Activated naive CD4-positive, alpha-beta T cell treated with anti-CD3 and anti-CD28 coated beads for 36 hours (primary cell): ENCODE measurements at regions not wholly inside any gene's neighbourhood (a gene's known extent, or its start where the extent isn't known, plus 50 kb on each side); places are given as distances from the start of the nearest gene placed in this dataset.

Experiments
- CTCF ChIA-PET: fragments of 350-600 bp; sonication (Branson Sonifier 250); formaldehyde crosslinking; loops from one replicate; lab custom pipeline; 2021; ENCODE audit warnings: antibody characterized with exemption; lab: Charles Lee
- DNase-seq: peaks from one replicate; pipeline ENCODE4 v3.0.0-alpha.2; 2020
- H3K27ac Mint-ChIP-seq: one replicate; pipeline ENCODE4 v1.8.0; 2021; ENCODE audit warnings: mild to moderate bottlenecking, mixed read lengths
- H3K27me3 Mint-ChIP-seq: one replicate; pipeline ENCODE4 v1.8.0; 2021; ENCODE audit warnings: low read depth, mixed read lengths
- H3K36me3 Mint-ChIP-seq: one replicate; pipeline ENCODE4 v1.8.0; 2021; ENCODE audit warnings: low read depth, mixed read lengths
- H3K4me1 Mint-ChIP-seq: one replicate; pipeline ENCODE4 v1.8.0; 2021; ENCODE audit warnings: low read depth, mixed read lengths
- H3K4me3 Mint-ChIP-seq: one replicate; pipeline ENCODE4 v1.8.0; 2021; ENCODE audit warnings: mild to moderate bottlenecking, moderate library complexity, mixed read lengths
- H3K9me3 Mint-ChIP-seq: one replicate; pipeline ENCODE4 v1.8.0; 2021; ENCODE audit warnings: mixed read lengths
- intact Hi-C: fragments of 100-400 bp; cut with micrococcal nuclease; formaldehyde crosslinking; loops from one replicate; pipeline ENCODE4 v1.15.1; 2023

DNA sequence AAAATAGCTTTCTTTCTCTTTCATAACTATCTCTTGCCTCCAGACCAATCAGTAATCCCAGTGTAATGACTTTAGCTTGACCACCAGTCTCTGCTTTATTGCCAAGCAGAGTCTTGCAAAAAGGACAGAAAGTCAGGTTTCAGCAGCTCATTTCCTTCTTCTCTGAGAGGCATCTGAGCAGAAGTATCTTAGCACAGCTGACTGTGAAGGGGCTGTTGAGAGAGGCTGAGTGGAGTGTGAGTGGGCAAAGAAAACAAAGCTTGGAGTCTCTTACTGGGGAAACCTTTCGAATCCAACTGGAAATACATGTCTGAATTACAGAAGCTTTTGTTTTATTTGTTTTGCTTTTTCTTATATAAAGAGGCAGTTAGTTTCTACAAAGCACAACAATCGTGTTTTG lies 170.3 kb upstream of the IGFBP7 start:
- Mint-ChIP-seq H3K27ac (no peak overlapping the region), H3K9me3 (no peaks in the 10 kb centered on the region), H3K27me3 (peaks cover 5% of the 10 kb centered on the region), H3K36me3 (no peaks in the 10 kb centered on the region), H3K4me1 (no peaks in the 10 kb centered on the region), H3K4me3 (no peak overlapping the region)
- CTCF ChIA-PET: no interaction called here
- intact Hi-C loops: no loop called here
- no peak for DNase-seq

DNA sequence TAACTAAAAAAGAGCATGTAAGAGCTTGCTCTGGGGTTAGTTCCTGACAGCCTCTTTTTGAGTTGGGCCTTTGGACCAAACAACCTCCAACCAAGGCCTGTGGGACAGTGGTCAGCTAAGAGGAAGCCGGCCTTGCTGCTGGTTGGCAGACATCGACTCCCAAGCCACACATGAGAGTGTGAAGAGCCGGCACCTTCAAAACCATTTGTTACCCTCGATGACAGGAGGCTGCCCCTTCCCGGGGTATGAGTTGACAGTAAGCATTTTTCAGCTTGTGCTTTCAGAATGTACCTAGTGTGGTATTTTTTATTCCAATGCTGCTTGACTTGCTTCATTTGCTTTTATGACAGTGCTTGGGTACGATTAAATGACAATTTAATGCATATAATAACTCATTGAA lies 168.6 kb upstream of the IGFBP7 start:
- H3K36me3 Mint-ChIP-seq: no peaks in the 10 kb centered on the region
- no peaks in the 10 kb centered on the region for H3K9me3 Mint-ChIP-seq
- CTCF ChIA-PET: interaction anchor here (1.1 kb wide), 1 partner anchor 115 kb away, joined by 3 read pairs; no protein-coding TSS in a partner anchor
- DNase-seq: no peak
- H3K27me3 Mint-ChIP-seq: peaks cover 7% of the 10 kb centered on the region
- H3K27ac Mint-ChIP-seq: no peak overlapping the region
- intact Hi-C loops: no loop called here
- no peak overlapping the region for H3K4me3 Mint-ChIP-seq
- H3K4me1 Mint-ChIP-seq: no peaks in the 10 kb centered on the region

DNA sequence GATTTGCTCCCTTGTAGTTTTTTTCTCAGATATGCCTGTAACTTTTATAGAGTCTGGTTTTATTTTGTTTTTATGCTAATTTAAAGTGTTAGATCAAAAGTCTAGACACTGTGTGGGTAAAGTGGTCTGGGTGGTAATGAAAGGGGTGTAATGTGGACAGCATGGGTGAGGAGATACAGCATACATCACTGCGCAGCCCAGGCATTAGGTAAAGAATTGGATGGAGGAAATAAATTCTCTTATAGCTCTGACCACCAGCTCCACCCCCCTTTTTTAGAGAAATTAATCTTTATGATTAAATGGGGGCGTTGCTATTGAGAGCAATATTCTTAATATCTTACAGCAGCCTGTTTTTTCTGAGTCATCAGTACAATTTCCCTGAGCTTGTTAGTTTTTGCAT lies 163.9 kb upstream of the IGFBP7 start:
- H3K27me3 Mint-ChIP-seq: peaks cover 2% of the 10 kb centered on the region
- no peak for DNase-seq
- H3K4me1 Mint-ChIP-seq: no peaks in the 10 kb centered on the region
- CTCF ChIA-PET: no interaction called here
- no peak overlapping the region for H3K4me3 Mint-ChIP-seq
- no peaks in the 10 kb centered on the region for H3K36me3 Mint-ChIP-seq
- intact Hi-C loops: no loop called here
- no peak overlapping the region for H3K27ac Mint-ChIP-seq
- H3K9me3 Mint-ChIP-seq: peaks cover 5% of the 10 kb centered on the region

DNA sequence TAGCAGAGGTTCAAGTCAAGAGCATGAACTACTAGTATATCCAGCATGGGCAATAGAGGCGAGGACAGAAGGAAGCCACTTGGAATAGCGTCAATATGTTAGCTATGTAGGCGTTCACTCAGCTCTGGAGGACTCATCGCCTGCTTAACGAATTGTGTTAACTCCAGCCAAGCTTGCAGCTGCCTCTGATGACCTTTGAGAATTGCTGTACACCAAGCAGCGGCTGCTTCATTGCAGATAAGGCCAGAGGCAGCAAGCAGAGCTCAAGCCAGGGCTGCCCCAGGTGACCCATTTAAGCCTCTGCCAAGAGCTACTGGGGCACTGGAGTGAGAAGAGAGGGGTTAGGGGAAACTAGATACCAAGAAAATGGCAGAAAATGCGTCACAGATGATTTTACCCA lies 160.2 kb upstream of the IGFBP7 start:
- CTCF ChIA-PET: no interaction called here
- no peak overlapping the region for H3K27ac Mint-ChIP-seq
- H3K9me3 Mint-ChIP-seq: peaks cover 5% of the 10 kb centered on the region
- H3K36me3 Mint-ChIP-seq: no peaks in the 10 kb centered on the region
- intact Hi-C loops: no loop called here
- H3K27me3 Mint-ChIP-seq: peaks cover 2% of the 10 kb centered on the region
- no peaks in the 10 kb centered on the region for H3K4me1 Mint-ChIP-seq
- no peak for DNase-seq
- H3K4me3 Mint-ChIP-seq: no peak overlapping the region

DNA sequence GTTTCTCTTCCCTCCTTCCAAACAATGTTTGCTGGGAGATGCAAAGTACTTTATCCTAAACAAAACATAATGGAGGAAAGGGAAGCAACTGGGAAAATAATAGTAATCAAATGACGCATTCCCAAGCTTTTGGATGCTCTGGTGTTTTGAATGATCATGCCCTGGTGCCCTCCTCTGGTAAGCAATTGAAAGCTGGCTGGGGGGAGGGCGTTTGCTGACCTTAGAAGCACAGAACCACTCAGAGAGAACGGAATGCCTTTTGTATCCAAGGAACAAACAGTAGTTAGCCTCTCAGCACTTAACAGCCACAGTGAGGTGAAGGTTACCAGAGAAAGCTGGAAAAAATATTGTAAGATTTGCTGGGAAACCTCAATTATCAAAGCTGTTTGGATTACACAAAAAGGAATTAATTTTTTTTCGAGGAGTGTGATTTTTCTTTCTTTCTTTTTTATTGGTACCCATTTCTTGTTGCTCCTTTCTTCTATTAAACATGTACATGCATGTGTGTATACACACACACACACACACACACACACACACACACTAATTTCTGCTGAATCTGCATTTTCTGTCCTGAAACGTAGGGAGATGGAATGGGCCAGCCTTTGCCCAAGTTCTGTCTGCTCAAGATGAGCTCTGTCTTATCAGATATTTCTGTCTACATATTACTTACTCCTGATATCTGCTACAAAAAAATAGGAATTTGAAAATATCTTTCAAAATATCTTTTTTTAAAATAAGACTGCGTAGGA lies 155.8 kb upstream of the IGFBP7 start:
- no peaks in the 10 kb centered on the region for H3K9me3 Mint-ChIP-seq
- no peak overlapping the region for H3K4me3 Mint-ChIP-seq
- CTCF ChIA-PET: interaction anchor here (0.9 to 1.2 kb wide), 2 partner anchors 12 to 102 kb away, joined by 3 read pairs; no protein-coding TSS in a partner anchor
- intact Hi-C loops: no loop called here
- H3K27ac Mint-ChIP-seq: no peak overlapping the region
- H3K4me1 Mint-ChIP-seq: no peaks in the 10 kb centered on the region
- no peaks in the 10 kb centered on the region for H3K27me3 Mint-ChIP-seq
- no peaks in the 10 kb centered on the region for H3K36me3 Mint-ChIP-seq
- DNase-seq: no peak

DNA sequence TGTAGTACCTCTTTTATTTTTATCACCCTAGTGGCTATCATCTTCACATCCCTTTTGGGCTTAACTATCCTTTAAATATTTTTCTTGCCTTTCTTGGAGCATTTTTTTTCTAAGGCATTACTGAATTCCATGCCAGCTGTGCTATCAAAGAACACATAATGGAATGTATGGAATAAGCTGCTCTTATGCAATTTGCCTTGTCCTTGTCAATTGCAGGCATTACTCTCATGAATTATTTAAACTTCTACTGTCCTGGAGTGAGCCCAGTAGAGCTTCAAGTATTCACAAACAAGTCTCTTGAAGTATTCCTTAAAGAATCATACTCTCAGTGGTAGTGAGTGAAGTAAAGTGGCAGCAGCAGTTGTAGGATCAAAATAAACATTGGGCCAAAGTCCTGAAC lies 144.6 kb upstream of the IGFBP7 start:
- Mint-ChIP-seq H3K27ac (no peak overlapping the region), H3K4me1 (no peaks in the 10 kb centered on the region), H3K9me3 (no peaks in the 10 kb centered on the region), H3K27me3 (no peaks in the 10 kb centered on the region), H3K4me3 (no peak overlapping the region), H3K36me3 (no peaks in the 10 kb centered on the region)
- DNase-seq: no peak
- CTCF ChIA-PET: interaction anchor here (1.0 to 1.1 kb wide), 2 partner anchors 12 to 91 kb away, joined by 3 read pairs; no protein-coding TSS in a partner anchor
- intact Hi-C loops: no loop called here

DNA sequence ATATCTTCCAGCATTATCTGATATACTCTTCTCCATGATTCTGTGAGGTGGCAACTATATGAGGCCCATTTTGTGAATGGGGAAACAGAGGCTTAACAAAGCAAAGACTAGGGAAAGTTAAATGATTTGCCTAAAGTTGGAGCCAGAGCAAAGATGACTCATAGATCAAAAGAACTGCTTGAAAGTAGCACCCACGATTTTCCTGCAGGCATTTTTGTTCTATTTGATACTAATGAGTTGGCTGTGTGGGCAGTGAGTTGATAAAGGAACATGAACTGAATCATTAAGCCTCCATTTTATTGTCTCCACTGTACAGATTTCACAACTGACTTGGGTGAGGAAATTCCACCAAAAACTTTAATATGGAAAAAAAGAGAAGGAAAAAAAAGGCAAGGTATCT lies 138.9 kb upstream of the IGFBP7 start:
- H3K27me3 Mint-ChIP-seq: no peaks in the 10 kb centered on the region
- no peaks in the 10 kb centered on the region for H3K4me1 Mint-ChIP-seq
- CTCF ChIA-PET: interaction anchor here (2.2 kb wide), 1 partner anchor 85 kb away, joined by 7 read pairs; no protein-coding TSS in a partner anchor
- no peak overlapping the region for H3K27ac Mint-ChIP-seq
- intact Hi-C loops: no loop called here
- H3K4me3 Mint-ChIP-seq: no peak overlapping the region
- H3K9me3 Mint-ChIP-seq: no peaks in the 10 kb centered on the region
- DNase-seq: no peak
- H3K36me3 Mint-ChIP-seq: no peaks in the 10 kb centered on the region

DNA sequence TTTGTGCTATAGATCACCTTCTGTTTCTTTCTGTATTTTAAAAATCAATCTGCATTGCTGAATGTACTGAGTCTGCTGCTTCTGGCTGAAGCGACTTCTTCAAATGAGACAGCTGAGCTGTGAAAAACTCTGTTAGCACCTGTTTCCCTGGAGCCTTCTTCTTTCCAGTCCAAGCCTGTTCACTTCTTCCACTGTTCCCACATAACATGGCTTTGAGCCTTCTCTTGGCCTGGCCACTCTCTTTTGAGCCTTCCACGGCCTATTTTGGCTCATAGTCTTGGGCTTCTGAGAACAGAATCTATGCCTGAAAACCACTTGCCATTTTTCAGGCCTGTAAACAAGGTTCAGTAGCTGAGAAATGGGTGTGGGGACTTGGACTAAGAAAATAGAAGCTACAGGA lies 132.9 kb upstream of the IGFBP7 start:
- intact Hi-C loops: no loop called here
- Mint-ChIP-seq H3K27me3 (no peaks in the 10 kb centered on the region), H3K4me1 (no peaks in the 10 kb centered on the region), H3K9me3 (no peaks in the 10 kb centered on the region), H3K4me3 (no peak overlapping the region), H3K36me3 (no peaks in the 10 kb centered on the region), H3K27ac (no peak overlapping the region)
- no peak for DNase-seq
- CTCF ChIA-PET: interaction anchor here (1.0 kb wide), 1 partner anchor 53 kb away, joined by 3 read pairs; no protein-coding TSS in a partner anchor

DNA sequence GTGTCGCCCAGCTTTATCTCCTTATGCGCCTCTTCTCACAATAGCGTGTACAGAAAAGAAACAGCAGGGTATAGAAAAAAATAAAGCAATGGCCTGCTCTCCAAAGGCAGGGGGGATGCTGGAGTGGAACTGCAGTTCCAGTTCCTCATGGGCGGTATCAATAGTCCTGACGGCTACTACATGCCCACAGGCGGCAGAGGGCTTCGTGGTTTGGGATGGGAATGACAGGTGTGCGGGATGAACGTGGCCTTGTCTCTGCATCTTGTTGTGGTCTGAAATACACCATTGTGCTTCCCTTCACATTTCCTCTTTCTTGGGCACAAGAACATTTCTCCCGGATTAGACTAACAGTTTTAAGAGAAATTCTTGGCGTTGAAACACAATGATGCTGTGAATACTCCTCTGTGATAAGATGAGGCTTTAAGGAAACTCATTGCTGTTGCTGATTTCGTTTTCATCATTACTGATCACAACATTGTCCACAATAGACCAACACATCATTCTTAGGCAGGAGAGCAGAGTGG lies 124.1 kb upstream of the IGFBP7 start:
- CTCF ChIA-PET: no interaction called here
- H3K4me1 Mint-ChIP-seq: no peaks in the 10 kb centered on the region
- no peaks in the 10 kb centered on the region for H3K36me3 Mint-ChIP-seq
- no peak for DNase-seq
- intact Hi-C loops: no loop called here
- no peak overlapping the region for H3K27ac Mint-ChIP-seq
- no peaks in the 10 kb centered on the region for H3K9me3 Mint-ChIP-seq
- peaks cover 7% of the 10 kb centered on the region for H3K27me3 Mint-ChIP-seq
- no peak overlapping the region for H3K4me3 Mint-ChIP-seq

DNA sequence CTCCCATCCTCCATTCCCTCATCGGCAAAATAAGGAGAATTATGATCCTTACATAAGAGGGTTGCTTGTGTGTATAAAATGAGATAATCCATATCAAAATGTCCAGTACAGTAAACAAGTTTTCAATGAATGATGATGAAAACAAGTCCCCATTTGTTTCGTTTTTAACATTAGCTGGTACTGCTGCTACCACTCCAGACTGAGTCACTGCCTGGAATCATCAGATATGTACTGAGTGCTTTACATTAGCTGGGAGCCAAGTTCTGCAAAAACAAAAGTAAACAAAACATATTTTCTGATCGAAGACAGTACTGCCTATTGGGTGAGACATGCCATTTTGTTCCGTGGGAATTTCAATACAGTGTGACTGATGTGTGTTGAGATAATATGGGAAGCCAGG lies 123.2 kb upstream of the IGFBP7 start:
- intact Hi-C loops: no loop called here
- H3K9me3 Mint-ChIP-seq: no peaks in the 10 kb centered on the region

DNA sequence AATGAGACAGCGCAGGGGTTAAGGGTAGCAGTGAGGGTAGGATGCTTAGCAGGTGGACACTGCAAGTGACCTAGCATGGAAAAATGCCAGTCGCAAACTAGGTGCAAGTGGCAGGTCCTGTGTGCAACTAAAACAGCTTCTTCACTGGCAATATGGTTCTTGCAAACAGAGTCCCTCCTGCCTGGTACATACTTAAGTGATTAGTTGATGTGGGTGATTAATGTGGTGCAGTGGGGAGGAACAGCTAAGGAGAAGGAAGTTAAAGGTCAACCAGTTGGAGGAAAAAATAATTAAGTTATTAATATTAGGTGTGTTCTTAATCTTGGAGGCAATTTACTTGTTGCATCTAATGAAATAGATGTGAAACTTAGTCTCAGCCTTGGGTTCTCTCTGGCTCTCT lies 121.6 kb upstream of the IGFBP7 start:
- peaks cover 9% of the 10 kb centered on the region for H3K27me3 Mint-ChIP-seq
- CTCF ChIA-PET: no interaction called here
- H3K9me3 Mint-ChIP-seq: no peaks in the 10 kb centered on the region
- H3K4me3 Mint-ChIP-seq: no peak overlapping the region
- H3K4me1 Mint-ChIP-seq: no peaks in the 10 kb centered on the region
- intact Hi-C loops: no loop called here
- no peak overlapping the region for H3K27ac Mint-ChIP-seq
- no peak for DNase-seq
- no peaks in the 10 kb centered on the region for H3K36me3 Mint-ChIP-seq

More for the DNA sequence above, 123.2 kb upstream of the IGFBP7 start:
- Mint-ChIP-seq H3K27ac (no peak overlapping the region), H3K27me3 (peaks cover 8% of the 10 kb centered on the region), H3K4me1 (no peaks in the 10 kb centered on the region), H3K36me3 (no peaks in the 10 kb centered on the region), H3K4me3 (no peak overlapping the region)
- no peak for DNase-seq
- CTCF ChIA-PET: no interaction called here

DNA sequence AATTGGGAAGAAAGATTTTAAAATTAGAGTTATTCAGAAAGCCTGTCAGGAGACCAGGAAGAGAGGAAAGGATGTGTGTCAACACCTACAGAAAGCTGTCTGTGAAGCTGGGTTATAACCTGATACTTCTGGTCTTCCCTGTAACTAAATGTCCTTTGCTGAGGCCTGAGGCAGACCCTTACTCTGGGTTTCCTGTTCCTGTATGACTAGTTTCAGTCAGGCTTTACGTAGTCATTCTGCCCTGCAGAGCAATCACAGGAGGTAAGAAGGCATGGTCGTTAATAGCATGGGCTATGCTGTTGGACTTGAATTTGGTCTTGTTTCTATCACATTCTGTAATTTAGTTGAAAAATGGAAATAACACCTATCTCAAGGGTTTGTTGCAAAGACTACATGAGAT lies 110.5 kb upstream of the IGFBP7 start:
- Mint-ChIP-seq H3K27ac (no peak overlapping the region), H3K4me3 (no peak overlapping the region), H3K27me3 (no peaks in the 10 kb centered on the region), H3K36me3 (no peaks in the 10 kb centered on the region), H3K9me3 (peaks cover 4% of the 10 kb centered on the region), H3K4me1 (no peaks in the 10 kb centered on the region)
- intact Hi-C loops: no loop called here
- CTCF ChIA-PET: no interaction called here
- DNase-seq: no peak

DNA sequence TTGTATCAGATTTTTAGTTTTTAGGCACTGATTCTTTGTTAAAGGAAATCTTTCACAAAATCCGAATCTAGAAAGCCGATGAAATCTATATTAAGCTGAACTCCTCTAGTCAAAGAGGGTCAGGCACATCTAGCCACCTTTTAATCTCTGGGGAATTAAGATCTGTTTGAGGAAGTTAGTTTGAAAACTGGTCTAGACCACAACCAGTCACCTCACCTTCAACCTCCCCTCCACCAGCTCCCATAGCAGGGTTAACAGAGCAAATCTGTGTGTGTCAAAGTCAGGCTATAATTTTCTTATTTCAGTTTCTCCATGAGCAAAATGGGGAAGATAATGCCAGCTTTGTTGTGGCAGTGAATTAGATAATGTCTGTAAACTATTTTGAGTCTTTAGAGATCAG lies 110.0 kb upstream of the IGFBP7 start:
- no peaks in the 10 kb centered on the region for H3K4me1 Mint-ChIP-seq
- CTCF ChIA-PET: interaction anchor here (2.1 kb wide), 1 partner anchor 56 kb away, joined by 8 read pairs; no protein-coding TSS in a partner anchor

More for the DNA sequence above, 110.0 kb upstream of the IGFBP7 start:
- no peak overlapping the region for H3K27ac Mint-ChIP-seq
- intact Hi-C loops: no loop called here
- peaks cover 4% of the 10 kb centered on the region for H3K9me3 Mint-ChIP-seq
- no peak for DNase-seq
- H3K36me3 Mint-ChIP-seq: no peaks in the 10 kb centered on the region
- no peaks in the 10 kb centered on the region for H3K27me3 Mint-ChIP-seq
- no peak overlapping the region for H3K4me3 Mint-ChIP-seq
